ENCODE measurements at regions not wholly inside any gene's neighbourhood (a gene's known extent, or its start where the extent isn't known, plus 50 kb on each side); places are given as distances from the start of the nearest gene placed in this dataset.

DNA sequence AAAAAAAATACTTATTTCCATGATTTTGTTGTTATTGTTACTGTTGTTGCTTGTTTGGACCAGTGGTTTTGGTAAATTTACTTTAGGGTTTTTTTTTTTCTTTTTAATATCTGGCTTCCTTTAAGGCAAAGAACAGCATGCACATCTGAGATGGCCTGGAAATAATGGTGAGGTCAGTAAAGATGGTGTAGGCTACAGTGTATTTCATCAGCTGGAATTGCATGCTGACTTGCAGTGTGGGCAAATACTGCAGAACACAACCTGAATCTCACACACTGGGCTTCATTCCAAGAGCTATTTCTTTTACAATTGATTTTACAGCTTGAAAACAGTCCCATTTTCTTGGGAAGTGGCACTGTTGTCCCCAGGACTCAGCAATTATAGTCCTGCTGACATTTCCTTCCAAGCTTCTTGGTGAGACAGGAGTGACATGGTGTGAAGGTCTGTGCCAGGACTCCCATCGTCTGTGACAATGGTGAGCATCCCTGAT, 376.1 kb upstream of the SOX11 start:
- intact Hi-C loops (cut with micrococcal nuclease), result no loop called here

DNA sequence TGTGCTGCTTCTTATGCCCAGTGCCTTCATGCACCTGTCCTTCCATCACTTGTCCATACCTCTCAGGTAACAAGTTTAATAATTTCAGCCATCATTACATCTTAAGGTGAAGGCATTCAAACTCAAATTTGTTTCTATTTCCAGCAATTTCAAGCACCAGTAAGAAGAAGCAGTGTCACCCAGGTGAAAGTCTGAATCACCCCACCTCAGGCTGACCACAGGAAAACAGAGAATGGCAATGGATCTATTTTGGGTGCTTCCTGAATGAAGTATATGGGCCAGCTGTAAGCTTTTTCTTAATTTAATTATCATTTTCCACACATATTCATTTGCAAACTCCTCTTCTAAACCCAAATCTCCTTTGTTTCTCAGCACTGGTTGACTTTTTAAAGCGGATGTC, 372.7 kb upstream of the SOX11 start:
- intact Hi-C loops (cut with micrococcal nuclease), result no loop called here

DNA sequence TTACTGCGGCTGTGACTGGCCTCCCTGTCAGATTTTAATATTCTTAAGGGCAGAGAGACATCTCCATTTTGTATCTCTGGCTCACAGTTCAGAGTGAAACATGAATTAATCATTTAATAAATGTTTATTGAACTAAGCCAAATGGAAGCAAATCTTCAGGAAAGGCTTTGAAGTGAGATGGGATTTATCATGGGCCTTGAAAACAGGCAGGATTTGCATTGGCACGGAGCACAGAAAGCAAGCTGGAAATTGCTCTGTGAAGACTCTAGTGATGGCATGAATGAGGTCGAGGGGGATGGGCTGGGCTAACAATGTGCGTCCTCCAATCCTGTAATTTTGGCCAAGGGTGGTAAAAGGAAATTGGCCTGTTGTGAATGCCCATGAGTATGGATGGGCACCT, 369.8 kb upstream of the SOX11 start:
- intact Hi-C loops (cut with micrococcal nuclease), result no loop called here

DNA sequence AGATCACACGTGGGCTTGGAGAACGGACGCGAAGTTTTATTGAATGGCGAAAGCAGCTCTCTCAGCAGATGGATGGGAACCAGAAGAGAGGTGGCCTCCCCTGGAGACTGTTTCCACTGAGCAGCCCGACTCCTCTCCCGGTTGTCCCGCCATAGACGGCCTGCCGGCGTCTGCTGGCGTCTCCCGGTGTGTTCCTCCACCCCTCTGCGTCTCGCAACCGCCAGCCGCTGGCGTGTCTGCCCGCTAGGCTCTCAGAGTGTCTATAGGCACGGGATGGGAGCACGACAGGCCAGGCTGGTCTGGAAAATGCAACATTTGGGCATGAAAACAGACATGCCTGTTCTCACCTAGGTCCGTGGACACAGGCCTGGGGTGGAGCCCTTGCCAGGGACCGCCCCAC, 366.7 kb upstream of the SOX11 start:
- intact Hi-C loops (cut with micrococcal nuclease), result no loop called here

DNA sequence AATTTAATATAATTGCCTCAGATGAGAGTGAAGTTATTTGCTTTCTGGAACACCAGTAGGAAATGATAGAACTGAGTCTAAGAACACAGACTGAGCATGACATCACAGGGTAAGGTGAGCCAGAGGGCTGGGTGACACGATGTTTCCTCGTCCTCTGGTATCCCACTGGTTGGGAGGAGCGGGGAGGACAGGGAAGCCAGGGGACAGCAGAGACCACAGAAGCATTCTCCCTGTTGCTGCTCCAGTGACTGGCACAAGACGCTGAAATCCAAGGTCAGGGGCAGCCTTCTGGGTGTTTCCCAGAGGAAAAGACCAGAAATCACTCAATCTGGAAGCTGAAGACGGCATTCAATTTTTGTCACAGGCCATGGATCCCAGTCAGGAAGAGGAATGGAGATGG, 363.4 kb upstream of the SOX11 start:
- intact Hi-C loops (cut with micrococcal nuclease), result no loop called here

DNA sequence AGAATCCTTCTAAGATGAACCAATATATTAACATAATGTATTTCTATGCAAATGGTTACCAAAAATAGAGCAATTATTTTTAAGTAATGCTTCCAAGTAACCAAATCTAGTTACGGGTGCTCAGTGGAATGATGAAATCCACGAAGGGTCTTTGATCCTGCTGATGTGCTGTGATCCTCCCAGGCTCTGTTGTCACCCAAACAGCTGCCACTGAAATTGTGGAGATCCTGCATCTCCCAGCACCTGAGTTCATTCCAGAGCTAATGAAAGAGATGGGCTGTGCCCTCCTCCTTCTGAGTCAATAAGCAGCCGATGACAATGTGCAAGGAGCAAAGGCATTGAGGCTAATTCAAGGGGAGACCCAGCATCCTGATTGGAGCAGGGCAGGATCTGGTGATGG, 362.4 kb upstream of the SOX11 start:
- intact Hi-C loops (cut with micrococcal nuclease), result no loop called here

DNA sequence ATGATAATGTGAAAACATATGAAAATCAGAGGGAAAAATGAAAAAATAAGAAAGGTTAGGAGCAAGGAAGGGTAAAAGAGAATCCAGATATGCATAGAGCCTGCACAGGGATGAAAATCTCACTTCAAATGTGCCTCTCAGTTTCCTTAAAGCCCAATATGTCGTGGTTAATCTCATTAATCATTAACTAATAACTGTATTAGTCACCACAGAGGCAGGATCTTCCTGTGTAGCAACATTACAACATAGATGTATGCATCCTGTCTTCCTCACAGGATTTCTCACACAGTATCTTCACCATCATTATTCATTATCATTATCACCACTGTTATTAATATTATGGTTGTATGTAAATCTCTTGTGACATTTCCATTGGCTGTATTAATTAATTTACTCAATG, 361.2 kb upstream of the SOX11 start:
- intact Hi-C loops (cut with micrococcal nuclease), result no loop called here

DNA sequence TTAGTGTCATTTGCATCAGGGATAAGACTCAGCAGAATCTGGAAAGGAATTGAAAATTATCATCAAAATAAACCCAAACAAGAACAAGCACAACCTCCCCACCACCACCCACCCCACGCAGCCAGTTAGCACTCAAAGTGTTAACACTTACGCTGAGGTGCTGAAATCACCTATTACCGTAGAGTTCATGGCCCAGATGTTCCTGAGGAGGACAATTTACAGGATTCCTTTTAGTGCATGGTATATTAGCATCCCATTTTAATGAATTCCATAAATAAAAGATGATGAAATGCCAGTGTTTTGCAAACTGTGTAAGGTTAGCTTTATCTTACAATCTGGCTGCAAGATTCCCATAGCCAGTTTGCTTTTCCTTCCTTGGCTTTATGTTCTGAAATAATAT, 359.3 kb upstream of the SOX11 start:
- intact Hi-C loops (cut with micrococcal nuclease), result no loop called here

DNA sequence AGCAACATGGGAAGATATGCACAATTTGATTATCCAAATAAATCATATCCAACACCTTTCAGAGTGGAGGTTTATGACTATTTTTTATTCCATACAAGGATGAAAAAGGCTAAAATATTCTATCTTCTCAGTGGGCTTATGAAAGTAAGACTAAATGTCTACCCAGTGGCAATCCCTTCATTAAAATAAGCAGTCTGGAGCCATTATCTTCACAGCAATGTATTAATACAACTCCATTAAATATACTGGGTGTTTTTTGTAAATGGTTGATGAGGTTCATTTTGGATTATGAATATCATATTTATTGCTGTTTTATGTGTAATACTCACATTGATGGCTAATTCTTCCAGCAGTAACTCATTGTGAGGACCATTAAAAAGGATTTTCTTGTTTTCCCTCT, 352.7 kb upstream of the SOX11 start:
- intact Hi-C loops (cut with micrococcal nuclease), result no loop called here

DNA sequence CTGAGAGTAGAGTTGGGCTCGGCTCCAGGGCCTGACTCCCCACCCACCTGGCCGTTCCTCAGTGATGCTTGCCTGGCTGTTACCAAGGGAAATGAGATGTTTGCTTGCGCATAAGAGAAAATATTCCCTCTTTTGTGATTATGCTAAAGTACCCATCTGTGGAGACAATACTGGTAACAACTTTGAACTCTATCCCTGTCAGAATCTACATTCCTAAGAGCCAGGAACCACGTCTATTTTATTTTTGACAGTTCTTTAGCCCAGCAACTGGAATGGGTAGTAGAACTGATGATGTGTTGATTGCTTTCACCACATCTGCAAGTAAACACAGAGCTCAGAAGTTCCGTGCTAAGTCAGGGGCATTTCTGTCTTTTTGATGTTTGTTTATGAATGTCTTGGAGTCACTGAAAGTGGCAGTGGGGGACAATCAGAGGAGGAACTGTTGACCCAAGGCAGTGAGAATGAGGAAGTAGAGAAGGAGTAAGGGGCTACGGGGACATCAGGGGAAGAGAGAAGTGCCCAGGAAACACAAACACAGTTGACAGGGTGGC, 348.3 kb upstream of the SOX11 start:
- intact Hi-C loops (cut with micrococcal nuclease), result no loop called here

DNA sequence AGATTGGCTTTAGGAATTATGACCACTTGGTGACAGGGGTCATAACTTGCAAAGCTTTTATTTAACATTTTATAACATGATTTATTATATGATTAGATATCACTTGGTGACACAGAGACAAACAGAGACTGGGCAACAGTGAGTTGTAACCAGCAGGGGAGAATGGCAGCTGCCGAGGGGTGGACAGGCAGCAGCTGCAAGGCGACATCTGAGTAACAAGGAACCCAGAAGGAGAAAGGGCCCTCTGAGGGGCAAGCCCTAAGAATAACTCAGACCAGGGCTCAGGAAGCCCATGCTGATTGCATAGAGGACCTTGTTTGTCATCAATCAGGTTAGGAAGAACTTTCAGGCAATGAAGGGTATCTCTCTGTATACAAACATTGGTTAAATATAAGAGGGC, 339.9 kb upstream of the SOX11 start:
- intact Hi-C loops (cut with micrococcal nuclease), result no loop called here

DNA sequence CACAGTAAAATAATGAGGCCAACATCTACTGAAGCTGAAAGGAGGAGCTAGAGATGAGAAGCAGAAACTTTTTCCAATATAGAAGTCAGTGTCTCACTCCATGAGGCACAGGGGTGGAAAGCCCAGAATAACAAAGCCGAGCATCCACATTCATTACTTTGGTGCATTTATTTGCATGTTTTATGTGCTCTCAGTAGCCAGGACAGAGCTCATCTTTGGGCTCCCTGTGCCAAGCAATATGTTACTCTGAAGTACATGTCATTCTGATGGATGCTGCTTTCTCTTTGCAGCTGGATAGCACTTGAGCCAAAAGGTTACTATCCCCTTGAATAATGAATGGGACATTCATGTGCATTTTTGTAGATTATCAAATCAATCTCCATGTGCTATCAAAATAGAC, 338.6 kb upstream of the SOX11 start:
- intact Hi-C loops (cut with micrococcal nuclease), result no loop called here

DNA sequence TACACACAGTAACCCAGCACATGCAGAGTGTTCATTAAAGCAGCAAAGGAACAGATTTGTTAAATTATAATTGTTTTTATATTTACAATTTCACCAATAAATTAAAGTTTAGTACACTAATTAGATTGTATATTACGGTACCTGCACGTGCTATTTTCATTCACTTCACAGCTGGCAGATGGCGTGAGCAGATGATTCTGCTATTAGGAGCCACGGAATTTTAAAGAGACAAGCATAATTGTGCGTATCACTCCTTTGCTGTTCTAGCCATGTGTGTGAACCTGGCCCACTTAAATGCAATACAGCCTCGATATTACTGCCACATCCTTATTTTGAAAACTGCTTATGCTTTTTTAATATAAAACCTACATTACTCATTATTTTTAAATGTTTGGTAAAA, 332.8 kb upstream of the SOX11 start:
- intact Hi-C loops (cut with micrococcal nuclease), result no loop called here

DNA sequence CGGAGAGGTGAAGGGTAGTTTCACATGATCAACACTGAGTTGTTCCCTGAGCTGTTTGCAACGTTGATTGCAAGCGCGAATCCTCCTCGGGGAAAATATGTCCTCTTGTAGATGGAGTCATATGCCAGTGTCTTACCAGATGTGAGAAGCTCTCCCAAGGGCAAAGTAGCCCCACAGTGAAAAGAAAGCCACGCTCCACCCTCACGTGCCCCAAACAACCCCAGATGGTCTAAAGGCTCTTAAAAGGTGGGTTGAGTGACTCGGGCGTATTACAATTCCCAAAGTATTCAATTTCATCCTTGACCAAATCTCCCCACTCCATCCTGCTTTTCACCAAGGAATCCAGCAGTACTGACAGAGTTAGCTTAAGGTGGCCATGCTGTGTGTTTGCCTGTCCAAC, 332.1 kb upstream of the SOX11 start:
- intact Hi-C loops (cut with micrococcal nuclease), result loop anchor here (10.0 kb wide), 1 partner anchor 1415 kb away; no protein-coding TSS in a partner anchor

DNA sequence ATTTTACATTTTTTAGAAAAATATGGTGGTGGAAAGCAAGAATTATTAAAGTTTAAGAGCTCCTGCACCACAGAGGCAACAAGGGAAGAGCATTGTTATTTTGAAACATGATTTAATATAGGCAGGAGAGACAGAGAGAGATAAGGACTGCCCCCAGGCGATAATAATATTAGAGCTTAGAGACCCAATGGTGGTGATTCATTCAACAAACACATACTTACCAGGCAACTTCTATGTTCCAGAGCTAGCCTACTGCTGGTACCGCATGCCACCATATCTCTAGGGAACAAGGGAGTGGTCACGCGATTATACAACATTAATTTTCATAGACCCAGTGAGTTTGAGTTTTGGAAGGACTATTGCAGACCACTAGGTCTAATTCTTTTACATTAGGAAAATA, 327.8 kb upstream of the SOX11 start:
- intact Hi-C loops (cut with micrococcal nuclease), result loop anchor here (10.0 kb wide), 1 partner anchor 1410 kb away; no protein-coding TSS in a partner anchor

DNA sequence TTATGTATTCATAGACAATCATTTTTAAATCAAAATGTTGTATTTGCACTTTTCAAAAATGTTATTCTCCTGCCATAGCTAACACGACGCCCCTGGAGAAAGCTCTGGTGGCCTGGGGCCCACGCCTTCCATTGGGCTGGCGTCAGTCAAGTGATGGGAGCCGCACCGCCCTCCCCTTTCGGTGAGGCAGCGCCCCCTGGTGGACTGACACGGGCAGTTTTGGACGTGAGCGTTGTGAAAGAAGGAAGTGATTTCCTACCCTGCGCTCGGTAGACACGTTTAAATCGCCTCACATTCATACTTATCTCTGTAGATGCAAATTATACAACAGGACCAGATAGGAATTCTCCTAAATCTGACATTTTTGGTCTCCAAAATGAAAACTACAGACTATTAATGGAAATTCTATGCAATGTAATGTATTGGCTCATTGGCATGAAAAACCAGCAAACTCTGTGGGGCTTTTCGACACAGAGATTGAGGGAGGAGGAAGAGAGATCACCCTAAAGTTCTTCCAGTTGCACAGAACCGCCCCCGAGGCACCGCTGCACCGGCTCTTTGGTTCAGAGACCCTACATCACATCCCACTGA, 326.2 kb upstream of the SOX11 start:
- intact Hi-C loops (cut with micrococcal nuclease), result loop anchor here (10.0 kb wide), 1 partner anchor 1409 kb away; no protein-coding TSS in a partner anchor

DNA sequence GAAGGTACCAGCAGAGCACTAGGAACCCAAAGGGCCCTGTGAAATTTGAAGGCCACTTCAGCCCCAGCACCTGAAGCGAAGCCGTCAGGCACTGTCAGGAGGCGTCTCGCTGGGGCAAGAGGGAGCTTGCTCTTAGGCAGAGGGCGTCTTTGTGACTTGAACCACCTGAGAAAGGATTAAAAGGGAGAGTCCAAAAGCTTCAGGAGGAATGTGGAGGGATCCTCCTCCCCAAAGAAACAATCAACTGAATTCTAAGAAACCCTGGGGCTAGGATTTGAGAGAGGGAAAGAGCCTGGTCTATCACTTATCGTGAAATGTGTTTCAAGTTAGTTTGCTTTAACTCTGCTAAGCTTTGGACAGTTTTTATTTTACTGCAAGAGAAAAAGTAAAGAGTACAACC, 324.9 kb upstream of the SOX11 start:
- intact Hi-C loops (cut with micrococcal nuclease), result loop anchor here (10.0 kb wide), 1 partner anchor 1407 kb away; no protein-coding TSS in a partner anchor

DNA sequence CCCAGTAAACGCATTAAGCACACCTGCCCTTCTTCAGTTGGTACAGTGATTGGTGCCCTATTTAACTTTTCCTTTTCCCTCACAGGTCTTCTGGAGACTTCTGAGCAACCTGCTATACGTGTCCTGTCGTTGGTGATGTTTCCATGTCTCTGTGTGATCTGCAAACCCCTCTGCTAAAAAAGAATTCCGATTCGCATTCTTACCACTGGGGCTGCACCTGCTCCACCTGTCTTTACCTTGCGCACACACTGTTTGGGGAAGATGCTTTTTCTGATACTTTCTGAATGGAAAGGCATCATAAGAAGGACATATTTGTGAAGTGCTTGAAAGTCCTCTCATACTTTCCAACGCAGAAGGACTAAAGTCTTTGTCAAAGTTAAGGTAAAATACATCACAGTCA, 323.9 kb upstream of the SOX11 start:
- intact Hi-C loops (cut with micrococcal nuclease), result loop anchor here (10.0 kb wide), 1 partner anchor 1407 kb away; no protein-coding TSS in a partner anchor

DNA sequence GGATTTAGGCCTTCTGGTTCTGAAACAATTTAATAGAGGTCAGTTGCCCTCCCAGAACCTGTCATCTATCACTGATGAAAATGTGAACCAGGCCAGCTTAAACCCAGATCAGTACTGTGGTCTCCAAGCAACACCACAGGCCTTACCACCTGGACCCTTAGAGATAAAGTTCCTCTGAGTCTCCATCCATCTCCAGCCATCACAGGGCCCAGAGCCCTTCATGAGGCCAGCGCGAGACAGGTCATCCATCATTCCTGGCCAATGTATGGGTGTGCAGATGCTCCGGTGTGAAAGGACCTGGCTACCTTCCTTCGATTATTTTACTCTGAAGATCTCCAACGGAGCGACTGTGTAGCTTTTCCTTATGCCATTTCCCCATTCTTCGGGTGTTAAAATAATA, 322.7 kb upstream of the SOX11 start:
- intact Hi-C loops (cut with micrococcal nuclease), result loop anchor here (10.0 kb wide), 1 partner anchor 1405 kb away; no protein-coding TSS in a partner anchor

DNA sequence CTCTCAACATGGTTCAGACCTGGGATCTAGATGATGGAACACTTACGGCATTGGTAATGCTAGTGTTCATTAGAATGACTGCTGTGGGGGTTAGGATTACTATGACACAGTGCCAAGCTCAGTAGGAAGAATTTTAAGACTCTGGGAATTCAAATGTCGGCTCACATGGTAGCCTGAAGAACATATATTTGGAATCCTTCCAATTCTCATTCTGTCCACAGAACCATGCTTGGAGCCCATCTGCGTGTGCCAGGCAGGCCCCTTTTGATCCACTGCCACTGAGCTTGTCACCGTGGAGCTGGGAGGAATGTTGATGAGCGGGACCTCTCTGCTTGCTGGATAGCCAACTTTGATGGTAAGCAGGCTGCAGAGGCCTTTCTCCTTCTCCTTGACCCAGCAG, 322.0 kb upstream of the SOX11 start:
- intact Hi-C loops (cut with micrococcal nuclease), result no loop called here

DNA sequence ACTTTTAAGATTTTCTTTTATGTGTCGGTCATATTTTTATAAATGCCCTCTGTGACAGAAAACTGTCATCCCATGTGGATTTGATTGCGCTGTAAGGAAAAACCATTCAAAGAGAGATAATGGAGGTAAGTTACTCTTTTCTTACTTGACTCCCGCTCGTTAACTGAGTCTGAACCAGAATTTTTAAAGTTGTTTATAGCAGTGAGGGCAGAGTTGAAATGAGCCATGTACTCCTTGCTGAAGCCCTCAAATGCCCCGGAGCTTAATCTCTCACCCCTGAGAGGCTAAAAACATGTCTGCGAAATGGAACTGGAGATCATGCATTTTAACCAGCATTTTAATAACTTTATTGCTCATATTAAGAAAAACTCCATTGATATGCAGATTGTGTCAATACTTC, 320.0 kb upstream of the SOX11 start:
- intact Hi-C loops (cut with micrococcal nuclease), result no loop called here

DNA sequence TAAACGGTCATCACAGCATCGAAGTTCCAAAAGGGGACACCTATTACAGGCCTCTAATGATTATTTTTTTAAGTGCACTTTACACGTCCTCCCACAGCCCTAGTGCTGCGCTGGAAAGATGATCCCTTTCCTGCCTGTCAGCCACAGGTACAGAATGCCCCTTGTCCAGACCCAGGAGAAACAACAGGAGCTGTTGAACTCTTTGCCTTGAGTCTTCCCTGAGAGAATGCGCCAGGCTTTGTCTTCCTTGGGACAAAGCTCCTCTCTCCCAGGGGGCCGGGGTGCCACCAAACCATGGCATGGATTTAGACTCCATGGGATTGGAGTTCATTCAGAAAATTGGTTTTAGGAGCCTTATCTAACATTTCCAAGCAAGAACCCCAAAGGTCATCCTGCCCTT, 319.0 kb upstream of the SOX11 start:
- intact Hi-C loops (cut with micrococcal nuclease), result no loop called here

DNA sequence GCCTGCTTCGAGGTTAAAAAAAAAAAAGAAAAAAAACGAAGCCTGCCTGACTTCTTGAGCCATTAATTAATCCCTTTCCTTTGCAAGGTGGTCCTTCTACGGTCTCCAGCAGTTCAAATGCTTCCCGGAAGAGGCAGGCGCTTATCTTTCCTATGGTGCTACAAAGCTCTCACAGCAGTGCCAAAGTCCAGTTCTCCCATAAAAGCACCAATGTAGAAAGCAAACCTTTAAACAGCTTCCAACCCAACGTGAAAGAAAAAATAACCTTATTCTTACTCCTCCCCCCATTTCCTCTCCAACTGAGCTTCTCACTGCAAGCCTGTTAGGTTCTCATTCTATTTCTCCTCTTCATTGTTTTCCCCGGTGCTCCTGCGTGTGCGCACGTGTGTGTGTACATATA, 317.4 kb upstream of the SOX11 start:
- intact Hi-C loops (cut with micrococcal nuclease), result no loop called here

All from T-helper 1 cell treated with Interleukin-12 subunit alpha and Interleukin-12 subunit beta and Interleukin-4 antibody, amounts not matched to agents 30 ng/mL and 1 ng/mL, for 36 hours (primary cell).